ENCODE measurements at regions not wholly inside any gene's neighbourhood (a gene's known extent, or its start where the extent isn't known, plus 50 kb on each side); places are given as distances from the start of the nearest gene placed in this dataset.

GRCh38 chr5:60219921-60220320 lies 326.4 kb upstream of the PDE4D start:
- Histone ChIP-seq H3K56ac (ENCODE audit: low read length) (no peak overlapping the region), H3K4me3 (ENCODE audit: low read length) (no peak overlapping the region), H3K27me3 (ENCODE audit: insufficient read depth, low read length, poor library complexity) (no peaks in the 10 kb centered on the region), H2BK120ac (ENCODE audit: low read depth, low read length) (no peak overlapping the region), H4K5ac (ENCODE audit: low read length) (no peak overlapping the region), H3K4me1 (ENCODE audit: control insufficient read depth, low read depth, low read length) (no peaks in the 10 kb centered on the region), H3K79me2 (ENCODE audit: control insufficient read depth, insufficient read depth, low read length) (no peaks in the 10 kb centered on the region), H3K23ac (ENCODE audit: low read length) (no peak overlapping the region), H3K18ac (ENCODE audit: low read length) (no peak overlapping the region), H4K8ac (ENCODE audit: low read depth, low read length) (no peak overlapping the region), H3K79me1 (ENCODE audit: low read length) (no peaks in the 10 kb centered on the region), H2BK15ac (replicated peaks; ENCODE audit: low read depth) (no peak overlapping the region), H3K27ac (ENCODE audit: low read depth, low read length) (no peak overlapping the region), H2BK5ac (ENCODE audit: low read length) (no peak overlapping the region), H3K4ac (ENCODE audit: low read depth, low read length) (no peak overlapping the region), H3K36me3 (ENCODE audit: control insufficient read depth, insufficient read depth, low read length) (no peaks in the 10 kb centered on the region), H3K9ac (ENCODE audit: low read length) (no peak overlapping the region), H3K4me2 (ENCODE audit: low read length) (no peak overlapping the region), H2AK5ac (ENCODE audit: low read length) (no peak overlapping the region)
- no peak for DNase-seq
- WGBS (ENCODE audit: extremely low coverage, insufficient coverage, low lambda C conversion rate): no CpG with 5 or more reads among the region's 1 CpG

- DNase-seq: no peak
- Histone ChIP-seq H3K27me3 (ENCODE audit: insufficient read depth, low read length, poor library complexity) (no peaks in the 10 kb centered on the region), H3K56ac (ENCODE audit: low read length) (no peak overlapping the region), H3K36me3 (ENCODE audit: control insufficient read depth, insufficient read depth, low read length) (no peaks in the 10 kb centered on the region), H2BK15ac (replicated peaks; ENCODE audit: low read depth) (no peak overlapping the region), H3K27ac (ENCODE audit: low read depth, low read length) (no peak overlapping the region), H3K9ac (ENCODE audit: low read length) (no peak overlapping the region), H3K23ac (ENCODE audit: low read length) (no peak overlapping the region), H2AK5ac (ENCODE audit: low read length) (no peak overlapping the region), H3K79me1 (ENCODE audit: low read length) (no peaks in the 10 kb centered on the region), H3K18ac (ENCODE audit: low read length) (no peak overlapping the region), H3K4me3 (ENCODE audit: low read length) (no peak overlapping the region), H3K4me2 (ENCODE audit: low read length) (no peak overlapping the region), H3K4ac (ENCODE audit: low read depth, low read length) (no peak overlapping the region), H3K79me2 (ENCODE audit: control insufficient read depth, insufficient read depth, low read length) (no peaks in the 10 kb centered on the region), H4K8ac (ENCODE audit: low read depth, low read length) (no peak overlapping the region), H2BK5ac (ENCODE audit: low read length) (no peak overlapping the region), H4K5ac (ENCODE audit: low read length) (no peak overlapping the region), H3K4me1 (ENCODE audit: control insufficient read depth, low read depth, low read length) (no peaks in the 10 kb centered on the region), H2BK120ac (ENCODE audit: low read depth, low read length) (no peak overlapping the region)
- no CpG with 5 or more reads among the region's 17 CpGs for WGBS (ENCODE audit: extremely low coverage, insufficient coverage, low lambda C conversion rate)
These were observed 317.3 kb upstream of the PDE4D start for GRCh38 chr5:60210810-60211209.

- H3K79me2 ChIP-seq (ENCODE audit: control insufficient read depth, insufficient read depth, low read length): no peaks in the 10 kb centered on the region
- no CpG with 5 or more reads among the region's 5 CpGs for WGBS (ENCODE audit: extremely low coverage, insufficient coverage, low lambda C conversion rate)
- no peak overlapping the region for H4K5ac ChIP-seq (ENCODE audit: low read length)
- no peak for DNase-seq
- H3K56ac ChIP-seq (ENCODE audit: low read length): no peak overlapping the region
- H4K8ac ChIP-seq (ENCODE audit: low read depth, low read length): no peak overlapping the region
- H2BK5ac ChIP-seq (ENCODE audit: low read length): no peak overlapping the region
- no peaks in the 10 kb centered on the region for H3K27me3 ChIP-seq (ENCODE audit: insufficient read depth, low read length, poor library complexity)
- H3K9ac ChIP-seq (ENCODE audit: low read length): no peak overlapping the region
- no peak overlapping the region for H2AK5ac ChIP-seq (ENCODE audit: low read length)
- H3K36me3 ChIP-seq (ENCODE audit: control insufficient read depth, insufficient read depth, low read length): no peaks in the 10 kb centered on the region
- H2BK120ac ChIP-seq (ENCODE audit: low read depth, low read length): no peak overlapping the region
- H2BK15ac ChIP-seq (replicated peaks; ENCODE audit: low read depth): no peak overlapping the region
- H3K18ac ChIP-seq (ENCODE audit: low read length): no peak overlapping the region
- H3K27ac ChIP-seq (ENCODE audit: low read depth, low read length): no peak overlapping the region
- H3K79me1 ChIP-seq (ENCODE audit: low read length): no peaks in the 10 kb centered on the region
- H3K4me1 ChIP-seq (ENCODE audit: control insufficient read depth, low read depth, low read length): peaks cover 6% of the 10 kb centered on the region
- H3K23ac ChIP-seq (ENCODE audit: low read length): no peak overlapping the region
- no peak overlapping the region for H3K4me3 ChIP-seq (ENCODE audit: low read length)
- H3K4me2 ChIP-seq (ENCODE audit: low read length): no peak overlapping the region
- no peak overlapping the region for H3K4ac ChIP-seq (ENCODE audit: low read depth, low read length)
These were observed 315.8 kb upstream of the PDE4D start for GRCh38 chr5:60209146-60209840.

GRCh38 chr5:60208716-60209115 lies 315.2 kb upstream of the PDE4D start:
- Histone ChIP-seq H3K18ac (ENCODE audit: low read length) (no peak overlapping the region), H3K79me1 (ENCODE audit: low read length) (no peaks in the 10 kb centered on the region), H3K23ac (ENCODE audit: low read length) (no peak overlapping the region), H3K9ac (ENCODE audit: low read length) (no peak overlapping the region), H2BK120ac (ENCODE audit: low read depth, low read length) (no peak overlapping the region), H3K4ac (ENCODE audit: low read depth, low read length) (no peak overlapping the region), H2BK15ac (replicated peaks; ENCODE audit: low read depth) (no peak overlapping the region), H3K4me1 (ENCODE audit: control insufficient read depth, low read depth, low read length) (peaks cover 6% of the 10 kb centered on the region), H4K5ac (ENCODE audit: low read length) (no peak overlapping the region), H3K27ac (ENCODE audit: low read depth, low read length) (no peak overlapping the region), H3K56ac (ENCODE audit: low read length) (peak overlapping the region; percentile 58), H3K4me2 (ENCODE audit: low read length) (no peak overlapping the region), H3K79me2 (ENCODE audit: control insufficient read depth, insufficient read depth, low read length) (no peaks in the 10 kb centered on the region), H3K36me3 (ENCODE audit: control insufficient read depth, insufficient read depth, low read length) (no peaks in the 10 kb centered on the region), H3K27me3 (ENCODE audit: insufficient read depth, low read length, poor library complexity) (no peaks in the 10 kb centered on the region), H2AK5ac (ENCODE audit: low read length) (no peak overlapping the region), H4K8ac (ENCODE audit: low read depth, low read length) (no peak overlapping the region), H2BK5ac (ENCODE audit: low read length) (no peak overlapping the region), H3K4me3 (ENCODE audit: low read length) (no peak overlapping the region)
- no CpG with 5 or more reads among the region's 3 CpGs for WGBS (ENCODE audit: extremely low coverage, insufficient coverage, low lambda C conversion rate)
- DNase-seq: no peak

GRCh38 chr5:60207040-60207439 lies 313.5 kb upstream of the PDE4D start:
- no peak overlapping the region for H2AK5ac ChIP-seq (ENCODE audit: low read length)
- H4K8ac ChIP-seq (ENCODE audit: low read depth, low read length): no peak overlapping the region
- H3K18ac ChIP-seq (ENCODE audit: low read length): no peak overlapping the region
- no CpG with 5 or more reads among the region's 3 CpGs for WGBS (ENCODE audit: extremely low coverage, insufficient coverage, low lambda C conversion rate)
- H3K56ac ChIP-seq (ENCODE audit: low read length): no peak overlapping the region
- no peaks in the 10 kb centered on the region for H3K79me2 ChIP-seq (ENCODE audit: control insufficient read depth, insufficient read depth, low read length)
- H3K23ac ChIP-seq (ENCODE audit: low read length): no peak overlapping the region
- H3K4me1 ChIP-seq (ENCODE audit: control insufficient read depth, low read depth, low read length): peaks cover 6% of the 10 kb centered on the region
- H2BK15ac ChIP-seq (replicated peaks; ENCODE audit: low read depth): no peak overlapping the region
- no peak overlapping the region for H3K4ac ChIP-seq (ENCODE audit: low read depth, low read length)
- no peak overlapping the region for H2BK5ac ChIP-seq (ENCODE audit: low read length)
- H3K27me3 ChIP-seq (ENCODE audit: insufficient read depth, low read length, poor library complexity): no peaks in the 10 kb centered on the region
- H2BK120ac ChIP-seq (ENCODE audit: low read depth, low read length): no peak overlapping the region
- DNase-seq: no peak
- H3K4me3 ChIP-seq (ENCODE audit: low read length): no peak overlapping the region
- no peaks in the 10 kb centered on the region for H3K36me3 ChIP-seq (ENCODE audit: control insufficient read depth, insufficient read depth, low read length)
- H3K27ac ChIP-seq (ENCODE audit: low read depth, low read length): no peak overlapping the region
- no peak overlapping the region for H3K4me2 ChIP-seq (ENCODE audit: low read length)
- H3K79me1 ChIP-seq (ENCODE audit: low read length): no peaks in the 10 kb centered on the region
- H3K9ac ChIP-seq (ENCODE audit: low read length): no peak overlapping the region
- H4K5ac ChIP-seq (ENCODE audit: low read length): no peak overlapping the region

DNA sequence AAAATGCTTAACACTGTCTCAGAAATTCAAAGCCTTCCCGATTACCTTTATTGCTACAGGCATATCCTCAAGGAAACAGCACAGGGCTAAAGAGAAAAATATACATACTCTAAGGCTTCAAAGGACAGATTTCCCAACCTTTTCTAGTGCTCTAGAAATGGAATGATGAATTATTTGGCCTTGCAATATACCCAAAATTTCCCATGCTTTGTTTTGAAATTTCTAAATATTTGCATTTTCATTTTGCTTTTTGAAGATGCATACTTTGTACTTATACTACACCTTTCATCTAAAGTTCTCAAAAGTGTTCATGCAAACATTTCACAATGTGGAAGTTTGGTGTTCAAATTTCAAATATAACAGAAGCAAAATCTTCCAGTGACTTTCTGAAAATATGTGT lies 312.7 kb upstream of the PDE4D start:
- no peak overlapping the region for H3K27ac ChIP-seq (ENCODE audit: low read depth, low read length)
- H3K36me3 ChIP-seq (ENCODE audit: control insufficient read depth, insufficient read depth, low read length): no peaks in the 10 kb centered on the region
- WGBS (ENCODE audit: extremely low coverage, insufficient coverage, low lambda C conversion rate): no CpG with 5 or more reads among the region's 1 CpG

More for the DNA sequence above, 312.7 kb upstream of the PDE4D start:
- Histone ChIP-seq H3K18ac (ENCODE audit: low read length) (no peak overlapping the region), H3K4me1 (ENCODE audit: control insufficient read depth, low read depth, low read length) (peaks cover 6% of the 10 kb centered on the region), H3K23ac (ENCODE audit: low read length) (no peak overlapping the region), H2BK5ac (ENCODE audit: low read length) (no peak overlapping the region), H3K79me2 (ENCODE audit: control insufficient read depth, insufficient read depth, low read length) (no peaks in the 10 kb centered on the region), H3K56ac (ENCODE audit: low read length) (no peak overlapping the region), H4K5ac (ENCODE audit: low read length) (no peak overlapping the region), H2BK120ac (ENCODE audit: low read depth, low read length) (no peak overlapping the region), H3K4ac (ENCODE audit: low read depth, low read length) (no peak overlapping the region), H3K9ac (ENCODE audit: low read length) (no peak overlapping the region), H2AK5ac (ENCODE audit: low read length) (no peak overlapping the region), H4K8ac (ENCODE audit: low read depth, low read length) (no peak overlapping the region), H2BK15ac (replicated peaks; ENCODE audit: low read depth) (no peak overlapping the region), H3K4me3 (ENCODE audit: low read length) (no peak overlapping the region), H3K27me3 (ENCODE audit: insufficient read depth, low read length, poor library complexity) (no peaks in the 10 kb centered on the region), H3K79me1 (ENCODE audit: low read length) (no peaks in the 10 kb centered on the region), H3K4me2 (ENCODE audit: low read length) (no peak overlapping the region)
- DNase-seq: no peak
